IMR-90 (cell line): ENCODE measurements at regions not wholly inside any gene's neighbourhood (a gene's known extent, or its start where the extent isn't known, plus 50 kb on each side); places are given as distances from the start of the nearest gene placed in this dataset.

Experiments
- ATAC-seq: fragments of 200-7000 bp; cut with Tn5 transposase; 2 replicates; pipeline ENCODE4 v1.9.1; 2020; ENCODE audit warnings: low read depth, mild to moderate bottlenecking, moderate library complexity
- BruUV-seq: library from RNA; stranded (reverse); fragments of 400-500 nt; replicated peaks from 2 replicates; lab custom pipeline; 2021; lab: Mats Ljungman, UMichigan
- CTCF ChIA-PET: fragments of 300-600 bp; formaldehyde crosslinking; extraction: SDS; loops from one replicate; lab custom pipeline; 2021; ENCODE audit warnings: antibody characterized with exemption; lab: Yijun Ruan, JAX
- POLR2A ChIA-PET: fragments of 300-600 bp; sonication (Branson Sonifier 250); formaldehyde crosslinking; loops from one replicate; lab custom pipeline; 2022; ENCODE audit warnings: antibody characterized with exemption; ENCODE audit not compliant: unreplicated experiment; lab: Charles Lee
- DNase-seq: peaks from one replicate; pipeline ENCODE4 v3.0.0; 2013
- H2AFZ ChIP-seq: replicated peaks from 2 replicates; pipeline ENCODE3; 2013; ENCODE audit warnings: low read length, mild to moderate bottlenecking; ENCODE audit not compliant: poor library complexity
- H2AK5ac ChIP-seq: 2 replicates; pipeline ENCODE4 v1.6.1; 2013; ENCODE audit warnings: low read depth, low read length, inconsistent platforms
- H2AK9ac ChIP-seq: replicated peaks from 2 replicates; pipeline ENCODE3; 2013; ENCODE audit warnings: mild to moderate bottlenecking, low read depth, low read length, moderate library complexity; ENCODE audit not compliant: poor library complexity
- H2BK120ac ChIP-seq: 2 replicates; pipeline ENCODE4 v1.6.1; 2013; ENCODE audit warnings: low read depth, low read length, inconsistent platforms
- H2BK15ac ChIP-seq: 3 replicates; pipeline ENCODE4 v1.6.1; 2013; ENCODE audit warnings: low read depth, low read length, inconsistent platforms
- H2BK20ac ChIP-seq: 2 replicates; pipeline ENCODE4 v1.6.1; 2013; ENCODE audit warnings: low read depth, mild to moderate bottlenecking, inconsistent platforms, low read length, moderate library complexity
- H2BK5ac ChIP-seq: 2 replicates; pipeline ENCODE4 v1.6.1; 2013; ENCODE audit warnings: mild to moderate bottlenecking, low read depth, low read length, inconsistent platforms; ENCODE audit not compliant: poor library complexity, severe bottlenecking
- H3K14ac ChIP-seq: replicated peaks from 2 replicates; pipeline ENCODE4 v1.6.1; 2013; ENCODE audit warnings: low read depth, low read length, inconsistent platforms
- H3K18ac ChIP-seq: 2 replicates; pipeline ENCODE4 v1.6.1; 2013; ENCODE audit warnings: low read depth, low read length, control low read depth
- H3K23ac ChIP-seq: 2 replicates; pipeline ENCODE4 v1.6.1; 2013; ENCODE audit warnings: low read depth, low read length, inconsistent platforms
- H3K27ac ChIP-seq: 2 replicates; pipeline ENCODE4 v1.5.1; 2013; ENCODE audit warnings: mild to moderate bottlenecking, control low read depth, low read length; ENCODE audit not compliant: insufficient read depth
- H3K27me3 ChIP-seq: 2 replicates; pipeline ENCODE4 v1.6.1; 2013; ENCODE audit warnings: low read length; ENCODE audit not compliant: control insufficient read depth, insufficient read depth
- H3K36me3 ChIP-seq: 2 replicates; pipeline ENCODE4 v1.6.1; 2013; ENCODE audit warnings: low read length, mixed read lengths; ENCODE audit not compliant: control insufficient read depth, insufficient read depth
- H3K4ac ChIP-seq: 2 replicates; pipeline ENCODE4 v1.6.1; 2013; ENCODE audit warnings: low read depth, low read length, inconsistent platforms
- H3K4me1 ChIP-seq: 2 replicates; pipeline ENCODE4 v1.6.1; 2013; ENCODE audit warnings: low read length, mixed read lengths; ENCODE audit not compliant: control insufficient read depth, insufficient read depth
- H3K4me2 ChIP-seq: 2 replicates; pipeline ENCODE4 v1.6.1; 2013; ENCODE audit warnings: low read depth, mild to moderate bottlenecking, control low read depth, low read length, moderate library complexity
- H3K4me3 ChIP-seq: 2 replicates; pipeline ENCODE4 v1.5.1; 2013; ENCODE audit warnings: low read depth, mild to moderate bottlenecking, control low read depth, low read length, moderate library complexity; ENCODE audit not compliant: insufficient read depth
- H3K56ac ChIP-seq: 2 replicates; pipeline ENCODE4 v1.6.1; 2013; ENCODE audit warnings: low read length, inconsistent platforms; ENCODE audit not compliant: insufficient read depth; ENCODE audit errors: extremely low read depth
- H3K79me1 ChIP-seq, 2 experiments: 2 replicates each; pipeline ENCODE4 v1.6.1; 2013; ENCODE audit warnings: low read length in 2 of 2, inconsistent platforms in 1 of 2, low read depth in 1 of 2
- H3K9ac ChIP-seq: 2 replicates; pipeline ENCODE4 v1.6.1; 2013; ENCODE audit warnings: low read depth, low read length, control low read depth
- H3K9me1 ChIP-seq: 2 replicates; pipeline ENCODE4 v1.6.1; 2013; ENCODE audit warnings: low read length, inconsistent platforms; ENCODE audit not compliant: insufficient read depth
- H3K9me3 ChIP-seq: 2 replicates; pipeline ENCODE4 v1.6.1; 2013; ENCODE audit warnings: low read length; ENCODE audit not compliant: control insufficient read depth, insufficient read depth
- H4K20me1 ChIP-seq: 2 replicates; pipeline ENCODE4 v1.6.1; 2013; ENCODE audit warnings: low read length, inconsistent platforms; ENCODE audit not compliant: insufficient read depth
- H4K5ac ChIP-seq: 2 replicates; pipeline ENCODE4 v1.6.1; 2013; ENCODE audit warnings: mild to moderate bottlenecking, low read depth, low read length, control low read depth
- H4K8ac ChIP-seq, 2 experiments: 2 replicates each; pipeline ENCODE4 v1.6.1; 2013; ENCODE audit warnings: low read depth in 2 of 2, low read length in 2 of 2, control low read depth in 1 of 2, inconsistent platforms in 1 of 2
- H4K91ac ChIP-seq: 2 replicates; pipeline ENCODE4 v1.6.1; 2013; ENCODE audit warnings: low read depth, low read length, inconsistent platforms; ENCODE audit not compliant: insufficient read depth
- BHLHE40 ChIP-seq: fragments of 150-350 bp; IDR thresholded peaks from 2 replicates; pipeline ENCODE4 v1.6.1; 2016; ENCODE audit warnings: mild to moderate bottlenecking, low read depth, low read length
- CEBPB ChIP-seq: IDR thresholded peaks from 2 replicates; pipeline ENCODE4 v1.6.1; 2012; ENCODE audit warnings: low read depth, low read length, improper control_type of control experiment
- CHD1 ChIP-seq: IDR thresholded peaks from 2 replicates; pipeline ENCODE4 v1.6.1; 2012; ENCODE audit warnings: low read depth, low read length, improper control_type of control experiment
- CTCF ChIP-seq: conservative IDR thresholded peaks from 2 replicates; pipeline ENCODE4 v1.5.1; 2012; ENCODE audit warnings: mild to moderate bottlenecking, low read depth, low read length, improper control_type of control experiment
- ELK1 ChIP-seq: fragments of 150-350 bp; IDR thresholded peaks from 2 replicates; pipeline ENCODE4 v1.6.1; 2016; ENCODE audit warnings: low read depth, mild to moderate bottlenecking, low read length, moderate library complexity, borderline replicate concordance
- FOS ChIP-seq: fragments of 150-350 bp; IDR thresholded peaks from 2 replicates; pipeline ENCODE4 v1.6.1; 2016; ENCODE audit warnings: low read depth, low read length
- MAFK ChIP-seq: IDR thresholded peaks from 2 replicates; pipeline ENCODE4 v1.6.1; 2012; ENCODE audit warnings: low read depth, low read length, improper control_type of control experiment
- MAZ ChIP-seq: IDR thresholded peaks from 2 replicates; pipeline ENCODE4 v1.6.1; 2012; ENCODE audit warnings: low read depth, mild to moderate bottlenecking, low read length, improper control_type of control experiment, moderate library complexity, borderline replicate concordance
- MXI1 ChIP-seq: IDR thresholded peaks from 2 replicates; pipeline ENCODE4 v1.6.1; 2012; ENCODE audit warnings: low read depth, mild to moderate bottlenecking, low read length, moderate library complexity, borderline replicate concordance
- NFE2L2 ChIP-seq: fragments of 150-350 bp; IDR thresholded peaks from 2 replicates; pipeline ENCODE4 v1.6.1; 2016; ENCODE audit warnings: low read depth, mild to moderate bottlenecking, low read length
- POLR2A ChIP-seq: IDR thresholded peaks from 2 replicates; pipeline ENCODE4 v1.6.1; 2012; ENCODE audit warnings: mild to moderate bottlenecking, low read depth, low read length
- RAD21 ChIP-seq: IDR thresholded peaks from 2 replicates; pipeline ENCODE4 v1.6.1; 2012; ENCODE audit warnings: low read length, improper control_type of control experiment
- RCOR1 ChIP-seq: IDR thresholded peaks from 2 replicates; pipeline ENCODE4 v1.6.1; 2012; ENCODE audit warnings: mild to moderate bottlenecking, low read length, improper control_type of control experiment; ENCODE audit not compliant: insufficient replicate concordance
- RFX5 ChIP-seq: IDR thresholded peaks from 2 replicates; pipeline ENCODE4 v1.8.0; 2012; ENCODE audit warnings: low read depth, mild to moderate bottlenecking, low read length, moderate library complexity
- SMC3 ChIP-seq: fragments of 150-350 bp; IDR thresholded peaks from 2 replicates; pipeline ENCODE4 v1.6.1; 2016; ENCODE audit warnings: low read depth, mild to moderate bottlenecking, antibody characterized with exemption, low read length, moderate library complexity
- WGBS, 2 experiments: methylation state at CpG; one replicate each; pipeline versions ENCODE4 v1.1.5 to v1.1.7; 2013; ENCODE audit warnings: missing lambda C conversion rate in 2 of 2; ENCODE audit not compliant: insufficient read length in 1 of 2; ENCODE audit errors: extremely low coverage in 2 of 2; 5-methylcytosine and 5-hydroxymethylcytosine counted together
- dilution Hi-C: fragments of 300-500 bp; cut with HindIII; formaldehyde crosslinking; loops from one replicate; pipeline ENCODE4 v1.14.3; 2018; ENCODE audit warnings: low sequenced_read_pairs; ENCODE audit not compliant: unreplicated experiment
- in situ Hi-C: fragments of 300-500 bp; cut with MboI; formaldehyde crosslinking; loops from 3 replicates; pipeline ENCODE4 v1.14.3; 2019; ENCODE audit warnings: low sequenced_read_pairs, inconsistent platforms, mixed read lengths
- intact Hi-C: fragments of 100-400 bp; cut with micrococcal nuclease; formaldehyde crosslinking; loops from 2 replicates; pipeline ENCODE4 v1.10.0; 2022
- TF ChIP-seq, protein P1 (sequence below): fragments of 150-350 bp; IDR thresholded peaks from 2 replicates; pipeline ENCODE4 v1.6.1; 2017; ENCODE audit warnings: mild to moderate bottlenecking, antibody characterized with exemption, low read length, low read depth

- Histone ChIP-seq H2AK9ac (no peak overlapping the region), H3K9me1 (no peaks in the 10 kb centered on the region), H3K79me1 (no peaks in the 10 kb centered on the region), H3K18ac (no peak overlapping the region), H3K14ac (no peak overlapping the region), H4K20me1 (no peaks in the 10 kb centered on the region), H3K27me3 (no peaks in the 10 kb centered on the region; the same call in 1 of the 2 replicates), H3K23ac (no peak overlapping the region), H3K4me3 (no peak overlapping the region), H2AFZ (no peak overlapping the region), H2BK20ac (no peak overlapping the region), H2BK120ac (no peak overlapping the region), H2BK15ac (no peak overlapping the region), H2AK5ac (no peak overlapping the region), H3K36me3 (no peaks in the 10 kb centered on the region), H2BK5ac (no peak overlapping the region), H3K9ac (no peak overlapping the region), H3K9me3 (no peaks in the 10 kb centered on the region; the same call in 1 of the 2 replicates), H4K8ac (no peak overlapping the region), H3K4ac (no peak overlapping the region), H3K4me1 (no peaks in the 10 kb centered on the region), H4K91ac (no peak overlapping the region), H3K56ac (no peak overlapping the region), H4K5ac (no peak overlapping the region), H3K4me2 (no peak overlapping the region), H3K27ac (no peak overlapping the region)
- CTCF ChIA-PET: no interaction called here
- 60% methylated on average over 1 of the region's 6 CpGs; no CpG with 5 or more reads in 1 of the 2 experiments for WGBS, 2 experiments
- in situ Hi-C loops (no loop called here), dilution Hi-C loops (no loop called here), intact Hi-C loops (no loop called here)
- TF ChIP-seq MAFK (no peak), MAZ (no peak), CTCF (no peak), POLR2A (no peak), RAD21 (no peak), FOS (no peak), RFX5 (no peak), MXI1 (no peak), SMC3 (no peak), NFE2L2 (no peak), ELK1 (no peak), BHLHE40 (no peak), RCOR1 (no peak), CEBPB (no peak), CHD1 (no peak)
- TF ChIP-seq, protein P1, sequence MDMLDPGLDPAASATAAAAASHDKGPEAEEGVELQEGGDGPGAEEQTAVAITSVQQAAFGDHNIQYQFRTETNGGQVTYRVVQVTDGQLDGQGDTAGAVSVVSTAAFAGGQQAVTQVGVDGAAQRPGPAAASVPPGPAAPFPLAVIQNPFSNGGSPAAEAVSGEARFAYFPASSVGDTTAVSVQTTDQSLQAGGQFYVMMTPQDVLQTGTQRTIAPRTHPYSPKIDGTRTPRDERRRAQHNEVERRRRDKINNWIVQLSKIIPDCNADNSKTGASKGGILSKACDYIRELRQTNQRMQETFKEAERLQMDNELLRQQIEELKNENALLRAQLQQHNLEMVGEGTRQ: no peak
- ATAC-seq (no peak), DNase-seq (no peak)
- no TSS peak for BruUV-seq
- POLR2A ChIA-PET: no interaction called here
These were observed 474.7 kb upstream of the HS6ST1 start for GRCh38 chr2:128793404-128793803.
